GM19372 (cell line): ENCODE measurements at regions not wholly inside any gene's neighbourhood (a gene's known extent, or its start where the extent isn't known, plus 50 kb on each side); places are given as distances from the start of the nearest gene placed in this dataset.

Experiments
- ATAC-seq: cut with Tn5 transposase; IDR thresholded peaks from one replicate; pipeline ENCODE4 v1.9.1; 2021; ENCODE audit warnings: mild to moderate bottlenecking, low read depth, moderate library complexity; ENCODE audit not compliant: unreplicated experiment

GRCh38 chr17:72587773-72588511, 467.1 kb downstream of the SOX9 start:
- no peak for ATAC-seq

DNA sequence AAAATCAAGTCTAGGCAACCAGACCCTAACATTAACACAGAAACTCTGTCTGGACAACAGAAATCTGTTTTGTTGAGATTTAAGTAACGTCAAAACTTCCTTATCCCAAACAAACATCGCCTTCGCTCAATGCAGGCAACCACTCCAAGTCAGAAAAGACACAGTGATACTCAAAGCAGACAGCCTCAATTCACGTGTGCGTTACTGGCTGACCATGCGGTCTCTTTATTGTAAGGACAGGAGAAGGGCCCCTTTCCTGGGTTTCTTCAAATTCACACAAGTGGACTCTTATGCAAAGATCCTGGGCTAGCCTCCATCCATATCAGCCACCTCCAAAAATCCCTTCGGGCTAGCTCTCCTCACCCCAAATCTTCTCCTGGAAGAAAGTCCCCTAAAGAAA, 467.7 kb downstream of the SOX9 start:
- ATAC-seq: no peak

- ATAC-seq: no peak
Measured at GRCh38 chr17:72588961-72589360, 468.1 kb downstream of the SOX9 start.

GRCh38 chr17:72590382-72590781, 469.6 kb downstream of the SOX9 start:
- no peak for ATAC-seq

DNA sequence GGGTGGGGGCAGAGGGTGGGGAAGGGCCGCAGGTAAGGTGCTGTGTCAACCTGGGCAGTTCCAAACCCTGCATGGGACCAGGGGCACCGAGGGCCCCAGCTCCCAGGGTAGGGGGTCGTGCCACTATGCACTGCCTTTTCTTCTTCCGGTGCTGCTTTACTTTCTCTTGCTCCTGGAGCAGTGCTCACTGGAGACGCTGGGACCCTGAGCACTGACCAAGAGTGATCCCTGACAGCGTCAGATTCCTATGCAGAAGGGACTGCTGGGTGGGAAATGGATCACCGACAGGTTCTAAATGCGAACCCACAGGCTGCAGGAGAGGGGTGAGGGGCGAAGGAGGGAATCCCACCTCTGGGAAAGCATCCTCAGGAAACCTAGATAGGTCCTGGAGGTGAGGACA, 470.1 kb downstream of the SOX9 start:
- ATAC-seq: no peak

DNA sequence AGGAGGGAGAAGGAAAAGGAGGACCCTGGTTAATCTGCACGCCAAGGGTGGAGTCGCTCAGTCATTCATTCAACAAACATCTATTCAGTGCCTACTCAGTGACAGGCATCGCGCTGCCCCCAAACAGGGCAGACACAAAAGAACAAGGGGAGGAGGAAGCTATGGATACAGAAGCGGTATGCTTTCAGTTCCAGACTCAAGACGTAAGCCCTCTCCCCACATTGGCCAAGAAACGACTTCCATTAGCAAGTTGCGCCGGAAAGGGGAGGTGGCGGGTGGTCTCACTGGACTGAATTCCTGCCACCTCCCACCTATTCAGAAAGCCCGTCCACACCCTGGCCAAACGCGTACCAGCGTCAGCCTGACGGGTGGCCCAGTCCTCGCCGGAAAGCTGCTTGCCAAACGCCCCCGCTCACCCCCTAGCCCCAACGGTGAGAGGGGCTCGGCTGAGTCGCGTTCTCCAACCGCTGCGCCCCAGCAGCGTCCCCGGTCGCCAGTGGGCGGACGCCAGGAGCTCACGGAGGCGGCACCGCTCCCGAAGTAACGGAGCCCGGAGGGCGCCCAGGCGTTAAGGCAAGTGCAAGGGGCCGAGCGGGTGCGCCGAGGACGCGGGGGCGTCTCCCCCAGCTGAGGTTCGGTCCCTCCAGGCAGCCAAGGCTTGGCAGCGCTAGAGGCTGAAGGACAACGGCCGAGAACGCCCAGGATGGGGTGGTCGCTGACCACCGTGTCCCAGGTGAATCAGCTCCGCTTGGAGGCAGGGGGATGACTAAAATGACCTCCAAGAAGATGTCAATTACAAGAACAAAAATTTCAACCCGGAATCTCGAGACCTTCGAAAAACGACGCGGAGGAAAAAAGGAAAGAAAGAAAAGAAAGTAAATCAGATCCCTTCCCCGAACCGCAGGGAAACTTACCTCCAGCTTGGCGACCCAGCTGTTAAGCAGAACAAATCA, 470.7 kb downstream of the SOX9 start:
- ATAC-seq: peak; percentile 2

- peak; percentile 66 for ATAC-seq
Measured at GRCh38 chr17:72592242-72592966, 471.6 kb downstream of the SOX9 start.

- peak; percentile 1 for ATAC-seq
Measured at GRCh38 chr17:72592967-72593325, 472.1 kb downstream of the SOX9 start.

GRCh38 chr17:72594248-72594647, 473.4 kb downstream of the SOX9 start:
- ATAC-seq: no peak
